HL-60 (cell line): ENCODE measurements at regions not wholly inside any gene's neighbourhood (a gene's known extent, or its start where the extent isn't known, plus 50 kb on each side); places are given as distances from the start of the nearest gene placed in this dataset.

ENCODE experiments used
- CTCF ChIP-seq: IDR thresholded peaks from one replicate; pipeline ENCODE4 v1.5.1; 2011; ENCODE audit warnings: low read length, control low read depth, inconsistent platforms; ENCODE audit not compliant: insufficient read depth
- POLR2AphosphoS5 ChIP-seq: IDR thresholded peaks from 2 replicates; pipeline ENCODE4 v1.6.1; 2012; ENCODE audit warnings: low read depth
- REST ChIP-seq: IDR thresholded peaks from 2 replicates; pipeline ENCODE4 v1.6.1; 2012; ENCODE audit warnings: low read depth; ENCODE audit not compliant: insufficient replicate concordance
- SPI1 ChIP-seq: IDR thresholded peaks from 2 replicates; pipeline ENCODE4 v1.6.1; 2012; ENCODE audit warnings: low read depth, mild to moderate bottlenecking, borderline replicate concordance

GRCh38 chr1:118322331-118322730 is 137.3 kb upstream of the SPAG17 start:
- no peak for TF ChIP-seq SPI1
- TF ChIP-seq CTCF = no peak
- TF ChIP-seq POLR2AphosphoS5 = no peak
- TF ChIP-seq REST = no peak
